ENCODE measurements at regions not wholly inside any gene's neighbourhood (a gene's known extent, or its start where the extent isn't known, plus 50 kb on each side); places are given as distances from the start of the nearest gene placed in this dataset.
"Not testable (repeated sequence)": the region's sequence is repeated elsewhere in the genome, so short reads cannot be mapped to it uniquely, and the experiment has no call there.

- DNase-seq = no peak
Observed at GRCh38 chr2:111662039-111662770, 221.8 kb downstream of the ANAPC1 start.

- no peak for DNase-seq
Observed at GRCh38 chr2:111662771-111663470, 221.1 kb downstream of the ANAPC1 start.

- DNase-seq = no peak
Observed at GRCh38 chr2:111663471-111664274, 220.3 kb downstream of the ANAPC1 start.

GRCh38 chr2:111664275-111664850 lies 219.6 kb downstream of the ANAPC1 start:
- DNase-seq = no peak

GRCh38 chr2:111665011-111665410 lies 219.0 kb downstream of the ANAPC1 start:
- DNase-seq = no peak

GRCh38 chr2:111665551-111666116 lies 218.4 kb downstream of the ANAPC1 start:
- no peak for DNase-seq

GRCh38 chr2:111666160-111666559 lies 217.8 kb downstream of the ANAPC1 start:
- no peak for DNase-seq

GRCh38 chr2:111667001-111667400 lies 217.0 kb downstream of the ANAPC1 start:
- DNase-seq = no peak

- DNase-seq = no peak
Observed at GRCh38 chr2:111667542-111668273, 216.3 kb downstream of the ANAPC1 start.

- no peak for DNase-seq
Observed at GRCh38 chr2:111668274-111668616, 215.7 kb downstream of the ANAPC1 start.

GRCh38 chr2:111668741-111669140 lies 215.3 kb downstream of the ANAPC1 start:
- no peak for DNase-seq

- DNase-seq = no peak
Observed at GRCh38 chr2:111669928-111670695, 213.9 kb downstream of the ANAPC1 start.

- no peak for DNase-seq
Observed at GRCh38 chr2:111670776-111671175, 213.2 kb downstream of the ANAPC1 start.

- DNase-seq = no peak
Observed at GRCh38 chr2:111671426-111672150, 212.4 kb downstream of the ANAPC1 start.

GRCh38 chr2:111672641-111673040 lies 211.4 kb downstream of the ANAPC1 start:
- DNase-seq = not testable (repeated sequence)

GRCh38 chr2:111673526-111673925 lies 210.5 kb downstream of the ANAPC1 start:
- no peak for DNase-seq

- no peak for DNase-seq
Observed at GRCh38 chr2:111675419-111676194, 208.4 kb downstream of the ANAPC1 start.

- no peak for DNase-seq
Observed at GRCh38 chr2:111676291-111676822, 207.6 kb downstream of the ANAPC1 start.

- no peak for DNase-seq
Observed at GRCh38 chr2:111678161-111678560, 205.8 kb downstream of the ANAPC1 start.

GRCh38 chr2:111678651-111679050 lies 205.3 kb downstream of the ANAPC1 start:
- no peak for DNase-seq
